Mesothelial cell of epicardium (in vitro differentiated cells): ENCODE measurements at regions not wholly inside any gene's neighbourhood (a gene's known extent, or its start where the extent isn't known, plus 50 kb on each side); places are given as distances from the start of the nearest gene placed in this dataset.

Experiments
- DNase-seq, 2 experiments: peaks; one replicate each; pipeline ENCODE4 v3.0.0; 2021; ENCODE audit warnings: low spot score in 2 of 2; ENCODE audit not compliant: unreplicated experiment in 2 of 2
- H3K27ac Mint-ChIP-seq: 2 replicates; pipeline ENCODE4 v1.8.0; 2021; ENCODE audit warnings: mixed read lengths
- H3K27me3 Mint-ChIP-seq: 2 replicates; pipeline ENCODE4 v1.8.0; 2021; ENCODE audit warnings: low read depth, mixed read lengths
- H3K36me3 Mint-ChIP-seq: 2 replicates; pipeline ENCODE4 v1.8.0; 2021; ENCODE audit warnings: mixed read lengths
- H3K4me1 Mint-ChIP-seq: 2 replicates; pipeline ENCODE4 v1.8.0; 2021; ENCODE audit warnings: mixed read lengths
- H3K4me3 Mint-ChIP-seq: 2 replicates; pipeline ENCODE4 v1.8.0; 2021; ENCODE audit warnings: mild to moderate bottlenecking, moderate library complexity, mixed read lengths
- H3K9me3 Mint-ChIP-seq: 2 replicates; pipeline ENCODE4 v1.8.0; 2021; ENCODE audit warnings: mixed read lengths
- CTCF ChIP-seq: fragments of 200-600 bp; sonication (generic); IDR thresholded peaks from one replicate; pipeline ENCODE4 v1.5.0; 2021; ENCODE audit warnings: antibody characterized with exemption; ENCODE audit not compliant: unreplicated experiment

DNA sequence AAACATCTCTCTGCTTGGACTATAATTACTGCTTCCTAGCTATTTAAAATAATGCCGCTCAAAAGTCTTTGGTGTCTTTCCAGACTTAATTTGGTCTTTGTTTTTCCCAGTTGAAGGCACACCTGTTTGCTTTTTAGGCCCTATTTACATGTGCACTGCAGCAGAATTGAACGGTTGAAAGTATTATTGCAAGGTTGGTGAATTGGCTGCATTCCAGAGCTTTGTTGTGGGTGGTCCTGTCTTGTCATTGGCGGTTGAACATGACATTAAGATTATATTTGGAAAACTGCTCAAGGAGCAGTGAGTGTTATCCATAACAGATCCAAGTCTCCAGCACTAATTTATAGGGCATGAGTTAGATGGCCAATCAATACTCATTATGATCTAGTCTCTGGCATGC, 656.3 kb downstream of the PTPRC start:
- Mint-ChIP-seq H3K4me3 (no peak overlapping the region), H3K9me3 (no peaks in the 10 kb centered on the region), H3K27ac (no peak overlapping the region), H3K4me1 (peaks cover 44% of the 10 kb centered on the region), H3K27me3 (no peaks in the 10 kb centered on the region), H3K36me3 (no peaks in the 10 kb centered on the region)
- no peak for TF ChIP-seq CTCF
- DNase-seq, result no peak

GRCh38 chr1:199297174-199297573, 658.3 kb downstream of the PTPRC start:
- Mint-ChIP-seq H3K4me1 (peaks cover 33% of the 10 kb centered on the region), H3K9me3 (no peaks in the 10 kb centered on the region), H3K27ac (no peak overlapping the region), H3K36me3 (no peaks in the 10 kb centered on the region), H3K27me3 (no peaks in the 10 kb centered on the region), H3K4me3 (no peak overlapping the region)
- no peak for TF ChIP-seq CTCF
- DNase-seq, result no peak

- no peaks in the 10 kb centered on the region for H3K27me3 Mint-ChIP-seq
- H3K36me3 Mint-ChIP-seq, result no peaks in the 10 kb centered on the region
- no peak for DNase-seq
- no peaks in the 10 kb centered on the region for H3K9me3 Mint-ChIP-seq
- H3K4me1 Mint-ChIP-seq, result peaks cover 32% of the 10 kb centered on the region
- TF ChIP-seq CTCF, result no peak
- H3K4me3 Mint-ChIP-seq, result no peak overlapping the region
- H3K27ac Mint-ChIP-seq, result no peak overlapping the region
These were observed 659.0 kb downstream of the PTPRC start for GRCh38 chr1:199297887-199298286.

GRCh38 chr1:199298825-199299224, 660.0 kb downstream of the PTPRC start:
- no peak for DNase-seq
- H3K27me3 Mint-ChIP-seq, result no peaks in the 10 kb centered on the region
- peaks cover 26% of the 10 kb centered on the region for H3K4me1 Mint-ChIP-seq
- no peak overlapping the region for H3K27ac Mint-ChIP-seq
- H3K4me3 Mint-ChIP-seq, result no peak overlapping the region
- no peaks in the 10 kb centered on the region for H3K36me3 Mint-ChIP-seq
- H3K9me3 Mint-ChIP-seq, result no peaks in the 10 kb centered on the region
- TF ChIP-seq CTCF, result no peak

- no peak for TF ChIP-seq CTCF
- Mint-ChIP-seq H3K4me1 (peaks cover 9% of the 10 kb centered on the region), H3K27me3 (no peaks in the 10 kb centered on the region), H3K36me3 (no peaks in the 10 kb centered on the region), H3K9me3 (no peaks in the 10 kb centered on the region), H3K4me3 (no peak overlapping the region), H3K27ac (no peak overlapping the region)
- DNase-seq, result no peak
These were observed 662.8 kb downstream of the PTPRC start for GRCh38 chr1:199301472-199302217.
